ENCODE measurements at regions not wholly inside any gene's neighbourhood (a gene's known extent, or its start where the extent isn't known, plus 50 kb on each side); places are given as distances from the start of the nearest gene placed in this dataset.

DNA sequence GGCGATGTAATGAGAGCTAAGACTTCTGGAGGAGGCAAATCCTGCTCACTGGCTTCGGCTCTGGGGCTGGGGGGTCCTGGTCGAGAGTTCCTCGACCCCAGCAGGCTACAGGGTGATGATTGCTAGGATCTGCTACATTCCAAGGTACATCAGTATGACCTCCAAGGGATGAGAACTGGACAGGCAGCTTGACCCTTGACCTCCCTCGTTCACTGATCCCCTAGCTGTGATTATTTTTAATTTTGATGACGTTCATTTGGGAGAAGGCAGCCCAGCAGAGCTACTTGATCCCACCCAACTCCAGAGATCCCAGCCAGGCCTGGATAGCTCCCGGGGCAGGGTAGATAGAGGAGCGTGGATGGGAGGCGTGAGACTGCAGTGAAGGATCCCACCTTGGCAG is 242.3 kb downstream of the MAF start:
- ATAC-seq (no peak), DNase-seq (no peak)
- Histone ChIP-seq H3K36me3 (no peaks in the 10 kb centered on the region), H3K27ac (no peak overlapping the region), H3K4me3 (no peak overlapping the region), H3K9me3 (no peaks in the 10 kb centered on the region), H3K4me1 (no peaks in the 10 kb centered on the region), H3K27me3 (ENCODE audit: low read depth) (no peaks in the 10 kb centered on the region)
- TF ChIP-seq, protein P1, sequence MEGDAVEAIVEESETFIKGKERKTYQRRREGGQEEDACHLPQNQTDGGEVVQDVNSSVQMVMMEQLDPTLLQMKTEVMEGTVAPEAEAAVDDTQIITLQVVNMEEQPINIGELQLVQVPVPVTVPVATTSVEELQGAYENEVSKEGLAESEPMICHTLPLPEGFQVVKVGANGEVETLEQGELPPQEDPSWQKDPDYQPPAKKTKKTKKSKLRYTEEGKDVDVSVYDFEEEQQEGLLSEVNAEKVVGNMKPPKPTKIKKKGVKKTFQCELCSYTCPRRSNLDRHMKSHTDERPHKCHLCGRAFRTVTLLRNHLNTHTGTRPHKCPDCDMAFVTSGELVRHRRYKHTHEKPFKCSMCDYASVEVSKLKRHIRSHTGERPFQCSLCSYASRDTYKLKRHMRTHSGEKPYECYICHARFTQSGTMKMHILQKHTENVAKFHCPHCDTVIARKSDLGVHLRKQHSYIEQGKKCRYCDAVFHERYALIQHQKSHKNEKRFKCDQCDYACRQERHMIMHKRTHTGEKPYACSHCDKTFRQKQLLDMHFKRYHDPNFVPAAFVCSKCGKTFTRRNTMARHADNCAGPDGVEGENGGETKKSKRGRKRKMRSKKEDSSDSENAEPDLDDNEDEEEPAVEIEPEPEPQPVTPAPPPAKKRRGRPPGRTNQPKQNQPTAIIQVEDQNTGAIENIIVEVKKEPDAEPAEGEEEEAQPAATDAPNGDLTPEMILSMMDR (IDR thresholded peaks at IDR 0.05): no peak
- intact Hi-C loops (cut with DNase I): no loop called here

DNA sequence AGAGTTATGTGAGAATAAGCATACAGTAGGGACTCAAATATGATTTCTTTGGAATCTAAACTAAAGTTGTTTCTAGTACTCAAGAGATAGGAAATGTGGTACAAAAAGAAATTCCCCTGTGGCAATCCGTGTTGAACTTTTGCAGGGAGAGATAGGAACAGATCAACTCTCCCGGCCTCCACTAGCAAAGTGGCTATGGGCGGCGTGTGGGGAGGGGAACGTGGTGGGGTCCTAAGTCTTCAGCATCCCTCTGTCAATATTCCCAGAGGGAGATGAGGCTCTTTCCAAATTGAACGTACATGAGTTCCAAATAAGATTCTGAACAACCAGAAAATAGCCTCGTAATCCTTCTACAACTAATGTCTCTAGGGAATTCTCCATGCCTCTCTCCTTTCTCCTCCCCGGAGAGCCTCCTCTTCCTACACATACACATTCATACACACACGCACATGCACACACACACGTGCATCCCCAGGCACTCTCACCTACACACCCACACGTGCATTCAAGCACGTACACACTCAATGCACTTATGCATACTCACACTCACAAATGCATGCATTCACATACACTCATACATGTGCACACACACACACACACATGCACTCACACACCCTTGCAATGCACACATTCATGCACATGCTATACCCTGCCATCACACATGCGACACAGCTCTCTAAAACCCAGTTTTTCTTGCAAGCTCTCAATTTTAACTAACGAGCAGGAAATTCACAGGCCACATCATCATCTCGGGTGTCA is 244.8 kb downstream of the MAF start:
- no peak for DNase-seq
- Histone ChIP-seq H3K27ac (no peak overlapping the region), H3K36me3 (no peaks in the 10 kb centered on the region), H3K27me3 (ENCODE audit: low read depth) (no peaks in the 10 kb centered on the region), H3K4me1 (no peaks in the 10 kb centered on the region), H3K4me3 (no peak overlapping the region), H3K9me3 (no peaks in the 10 kb centered on the region)
- intact Hi-C loops (cut with DNase I): no loop called here
- TF ChIP-seq, protein P1 (IDR thresholded peaks at IDR 0.05): no peak
- no peak for ATAC-seq

DNA sequence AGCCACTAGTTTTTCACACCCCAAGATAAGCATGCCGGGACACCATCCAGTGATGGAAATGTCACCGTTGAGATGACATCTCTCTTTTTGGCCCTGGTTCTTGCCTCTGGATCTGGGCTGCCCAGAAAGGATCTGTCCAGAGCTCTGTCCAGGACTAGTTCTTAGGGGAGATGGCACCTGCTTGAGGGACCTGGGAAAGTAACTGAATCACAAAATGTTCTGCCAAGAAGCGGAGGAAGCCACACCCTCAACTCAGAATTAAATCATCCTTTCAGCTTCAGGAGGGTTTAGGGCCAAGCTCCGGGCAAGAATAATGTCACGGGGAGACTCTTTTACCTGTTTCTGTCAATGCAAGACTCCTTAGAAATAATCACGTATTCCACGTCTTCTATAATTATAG is 248.6 kb downstream of the MAF start:
- Histone ChIP-seq H3K4me3 (no peak overlapping the region), H3K36me3 (no peaks in the 10 kb centered on the region), H3K27me3 (ENCODE audit: low read depth) (no peaks in the 10 kb centered on the region), H3K9me3 (no peaks in the 10 kb centered on the region), H3K4me1 (no peaks in the 10 kb centered on the region), H3K27ac (no peak overlapping the region)
- TF ChIP-seq, protein P1 (IDR thresholded peaks at IDR 0.05): no peak
- intact Hi-C loops (cut with DNase I): no loop called here
- no peak for DNase-seq
- no peak for ATAC-seq

DNA sequence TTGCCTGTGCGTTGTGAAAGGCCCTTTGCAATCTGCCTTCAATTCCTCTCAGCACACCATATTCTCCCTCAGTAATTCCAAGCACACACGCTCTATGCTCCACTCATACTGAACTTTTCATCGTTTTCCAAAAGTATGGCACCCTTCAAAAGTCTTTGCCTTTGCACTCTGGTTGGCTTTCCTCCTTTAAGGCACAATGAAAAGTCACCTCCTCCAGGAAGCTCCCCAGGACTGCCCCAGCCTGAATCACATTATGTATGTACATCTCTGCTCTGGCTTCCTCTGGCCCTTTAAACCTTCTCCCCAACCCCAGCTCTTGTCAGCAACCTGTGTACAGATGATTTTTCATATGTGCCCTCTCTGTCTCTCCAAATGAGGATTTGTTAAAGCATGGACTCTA is 250.7 kb downstream of the MAF start:
- Histone ChIP-seq H3K36me3 (no peaks in the 10 kb centered on the region), H3K27ac (no peak overlapping the region), H3K4me1 (no peaks in the 10 kb centered on the region), H3K9me3 (no peaks in the 10 kb centered on the region), H3K4me3 (no peak overlapping the region), H3K27me3 (ENCODE audit: low read depth) (no peaks in the 10 kb centered on the region)
- DNase-seq: no peak
- ATAC-seq: no peak
- intact Hi-C loops (cut with DNase I): no loop called here
- TF ChIP-seq, protein P1 (IDR thresholded peaks at IDR 0.05): no peak

DNA sequence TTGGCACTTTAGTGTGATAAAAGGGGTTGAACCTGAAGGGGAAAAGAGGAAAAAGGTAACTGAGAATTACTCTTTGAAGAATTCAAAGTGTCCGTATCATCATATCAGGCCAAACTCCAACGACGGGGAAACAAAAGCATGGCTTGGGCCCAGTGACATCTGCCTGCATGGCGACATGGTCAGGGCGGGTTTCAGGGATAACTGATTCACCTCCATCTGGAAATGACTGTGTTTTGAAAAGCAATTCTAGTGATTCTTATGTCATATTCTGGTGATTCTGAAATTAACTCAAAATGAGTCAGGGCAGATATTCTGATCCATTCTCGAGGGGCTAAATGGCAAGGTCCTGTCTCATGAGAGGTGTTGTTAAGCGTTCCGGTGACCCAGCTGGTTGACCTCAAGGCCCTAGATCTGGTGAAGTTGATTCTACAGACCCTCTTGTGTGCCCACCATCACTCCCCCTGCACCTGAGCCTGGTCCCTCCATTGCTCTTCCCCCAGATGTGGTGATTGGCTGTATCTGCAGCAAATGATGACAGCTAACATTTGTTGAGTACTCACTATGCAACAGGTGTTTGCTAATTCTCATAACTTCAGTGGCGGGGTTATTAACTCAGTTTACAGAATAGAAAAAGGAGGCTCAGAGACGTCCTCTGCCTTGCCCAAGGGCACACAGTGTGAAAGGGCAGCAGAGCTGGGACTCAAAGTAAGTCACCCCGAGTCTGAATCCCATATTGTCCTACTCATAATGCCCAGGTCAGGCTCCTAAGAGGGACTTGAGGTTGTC is 251.8 kb downstream of the MAF start:
- no peaks in the 10 kb centered on the region for H3K9me3 ChIP-seq
- H3K27me3 ChIP-seq (ENCODE audit: low read depth): no peaks in the 10 kb centered on the region
- H3K27ac ChIP-seq: no peak overlapping the region
- ATAC-seq: no peak
- intact Hi-C loops (cut with DNase I): no loop called here
- TF ChIP-seq, protein P1 (IDR thresholded peaks at IDR 0.05): no peak
- no peak for DNase-seq
- no peaks in the 10 kb centered on the region for H3K4me1 ChIP-seq
- no peaks in the 10 kb centered on the region for H3K36me3 ChIP-seq
- H3K4me3 ChIP-seq: no peak overlapping the region
